DND-41 (cell line): ENCODE measurements at regions not wholly inside any gene's neighbourhood (a gene's known extent, or its start where the extent isn't known, plus 50 kb on each side); places are given as distances from the start of the nearest gene placed in this dataset.

Source experiments
- ATAC-seq: fragments of 200-7000 bp; cut with Tn5 transposase; 3 replicates; pipeline ENCODE4 v1.9.1; 2021; ENCODE audit warnings: low read depth; ENCODE audit not compliant: insufficient read depth
- DNase-seq: peaks from one replicate; pipeline ENCODE4 v3.0.0-alpha.2; 2020
- H2AFZ ChIP-seq: 2 replicates; pipeline ENCODE4 v1.6.0; 2012; ENCODE audit warnings: low read depth, low read length
- H3K27ac ChIP-seq: 2 replicates; pipeline ENCODE4 v1.5.1; 2012; ENCODE audit warnings: low read length, inconsistent platforms
- H3K27me3 ChIP-seq: fragments of 200-600 bp; sonication (generic); 2 replicates; pipeline ENCODE4 v1.6.0; 2012; ENCODE audit warnings: low read length, mild to moderate bottlenecking, inconsistent platforms; ENCODE audit not compliant: insufficient read depth, poor library complexity
- H3K36me3 ChIP-seq: 2 replicates; pipeline ENCODE4 v1.5.1; 2012; ENCODE audit warnings: low read length, inconsistent platforms; ENCODE audit not compliant: insufficient read depth
- H3K4me1 ChIP-seq: 2 replicates; pipeline ENCODE4 v1.5.1; 2012; ENCODE audit warnings: mild to moderate bottlenecking, low read length; ENCODE audit not compliant: insufficient read depth
- H3K4me2 ChIP-seq: 2 replicates; pipeline ENCODE4 v1.6.0; 2012; ENCODE audit warnings: mild to moderate bottlenecking, moderate library complexity, low read length, inconsistent platforms; ENCODE audit not compliant: insufficient read depth
- H3K4me3 ChIP-seq, 2 experiments: fragments of 200-600 bp in 1 of 2; shearing (Covaris generic) in 1 of 2; 2 replicates each; pipeline ENCODE4 v1.5.1; 2012 to 2016; ENCODE audit warnings: inconsistent platforms in 2 of 2, low read length in 2 of 2, mild to moderate bottlenecking in 2 of 2, low read depth in 1 of 2, moderate library complexity in 1 of 2
- H3K79me2 ChIP-seq: 2 replicates; pipeline ENCODE4 v1.6.0; 2012; ENCODE audit warnings: low read length, inconsistent platforms; ENCODE audit not compliant: insufficient read depth
- H3K9ac ChIP-seq: 2 replicates; pipeline ENCODE4 v1.6.0; 2012; ENCODE audit warnings: low read depth, mild to moderate bottlenecking, inconsistent platforms, low read length, moderate library complexity
- H3K9me3 ChIP-seq: 2 replicates; pipeline ENCODE4 v1.5.1; 2012; ENCODE audit warnings: low read length, moderate library complexity, mild to moderate bottlenecking, inconsistent platforms; ENCODE audit not compliant: insufficient read depth, severe bottlenecking
- H4K20me1 ChIP-seq: 2 replicates; pipeline ENCODE4 v1.6.0; 2012; ENCODE audit warnings: low read length; ENCODE audit not compliant: insufficient read depth
- EZH2 ChIP-seq: IDR thresholded peaks from 3 replicates; pipeline ENCODE4 v1.6.1; 2012; ENCODE audit warnings: borderline replicate concordance, low read depth, mild to moderate bottlenecking, moderate library complexity, low read length, inconsistent platforms; ENCODE audit not compliant: severe bottlenecking
- TF ChIP-seq, protein P1 (sequence below): IDR thresholded peaks from 2 replicates; pipeline ENCODE4 v1.5.1; 2012; ENCODE audit warnings: borderline replicate concordance, low read length, moderate library complexity, mild to moderate bottlenecking; ENCODE audit not compliant: poor library complexity, severe bottlenecking; ENCODE audit errors: extremely low read depth

DNA sequence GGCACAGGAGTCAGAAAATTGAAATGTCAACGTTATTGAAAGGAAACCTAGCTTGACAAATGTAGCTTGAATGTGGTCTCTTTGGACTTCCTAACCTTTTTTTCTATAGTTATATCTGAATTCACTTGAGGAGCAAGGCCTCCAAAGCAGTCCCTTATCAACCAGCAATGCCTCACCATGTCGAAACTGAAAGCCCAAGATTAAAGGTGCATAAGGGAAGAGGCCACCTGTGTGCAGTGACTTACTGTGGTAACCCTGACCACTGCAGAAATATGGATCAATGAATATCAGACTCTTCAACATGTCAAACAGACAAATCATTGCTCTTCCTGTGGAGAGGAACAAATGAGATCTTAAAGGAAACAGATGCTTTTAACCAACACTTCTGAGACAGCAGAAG lies 95.0 kb upstream of the GIMD1 start:
- Histone ChIP-seq H4K20me1 (no peaks in the 10 kb centered on the region), H2AFZ (no peak overlapping the region), H3K27ac (no peak overlapping the region), H3K36me3 (no peaks in the 10 kb centered on the region), H3K4me3 (no peak overlapping the region), H3K4me2 (no peak overlapping the region), H3K4me1 (no peaks in the 10 kb centered on the region), H3K79me2 (no peaks in the 10 kb centered on the region), H3K9me3 (no peaks in the 10 kb centered on the region), H3K27me3 (no peaks in the 10 kb centered on the region), H3K9ac (no peak overlapping the region)
- DNase-seq (no peak), ATAC-seq (no peak)
- TF ChIP-seq, protein P1, sequence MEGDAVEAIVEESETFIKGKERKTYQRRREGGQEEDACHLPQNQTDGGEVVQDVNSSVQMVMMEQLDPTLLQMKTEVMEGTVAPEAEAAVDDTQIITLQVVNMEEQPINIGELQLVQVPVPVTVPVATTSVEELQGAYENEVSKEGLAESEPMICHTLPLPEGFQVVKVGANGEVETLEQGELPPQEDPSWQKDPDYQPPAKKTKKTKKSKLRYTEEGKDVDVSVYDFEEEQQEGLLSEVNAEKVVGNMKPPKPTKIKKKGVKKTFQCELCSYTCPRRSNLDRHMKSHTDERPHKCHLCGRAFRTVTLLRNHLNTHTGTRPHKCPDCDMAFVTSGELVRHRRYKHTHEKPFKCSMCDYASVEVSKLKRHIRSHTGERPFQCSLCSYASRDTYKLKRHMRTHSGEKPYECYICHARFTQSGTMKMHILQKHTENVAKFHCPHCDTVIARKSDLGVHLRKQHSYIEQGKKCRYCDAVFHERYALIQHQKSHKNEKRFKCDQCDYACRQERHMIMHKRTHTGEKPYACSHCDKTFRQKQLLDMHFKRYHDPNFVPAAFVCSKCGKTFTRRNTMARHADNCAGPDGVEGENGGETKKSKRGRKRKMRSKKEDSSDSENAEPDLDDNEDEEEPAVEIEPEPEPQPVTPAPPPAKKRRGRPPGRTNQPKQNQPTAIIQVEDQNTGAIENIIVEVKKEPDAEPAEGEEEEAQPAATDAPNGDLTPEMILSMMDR: no peak
- TF ChIP-seq EZH2: no peak

DNA sequence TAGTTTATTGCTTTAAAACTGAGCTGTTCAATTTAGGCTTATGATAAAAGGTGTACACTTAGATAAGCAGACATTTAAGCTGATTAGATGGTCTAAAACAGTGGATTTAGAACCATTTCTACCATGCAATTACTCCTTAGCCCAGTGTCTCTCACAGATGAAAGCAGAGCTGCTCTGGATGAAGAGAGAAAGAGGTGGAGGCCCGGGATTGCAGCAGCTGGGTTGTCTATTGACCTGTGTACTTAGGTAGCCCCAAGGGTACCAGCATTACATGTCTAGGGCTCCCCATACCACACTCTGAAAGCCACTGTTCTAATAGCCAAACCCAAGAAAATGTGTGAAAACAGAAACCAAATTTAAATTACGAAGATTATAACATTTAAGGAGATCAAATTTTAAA lies 86.0 kb upstream of the GIMD1 start:
- H3K27ac ChIP-seq: no peak overlapping the region
- H3K27me3 ChIP-seq: no peaks in the 10 kb centered on the region
- no peak overlapping the region for H2AFZ ChIP-seq
- no peaks in the 10 kb centered on the region for H3K79me2 ChIP-seq
- DNase-seq: no peak
- no peak overlapping the region for H3K4me3 ChIP-seq
- no peaks in the 10 kb centered on the region for H3K9me3 ChIP-seq
- H4K20me1 ChIP-seq: no peaks in the 10 kb centered on the region
- TF ChIP-seq, protein P1: no peak
- no peak for TF ChIP-seq EZH2
- ATAC-seq: no peak
- no peak overlapping the region for H3K9ac ChIP-seq
- no peak overlapping the region for H3K4me2 ChIP-seq
- H3K36me3 ChIP-seq: no peaks in the 10 kb centered on the region
- no peaks in the 10 kb centered on the region for H3K4me1 ChIP-seq

GRCh38 chr4:106454021-106454420 lies 85.4 kb upstream of the GIMD1 start:
- no peaks in the 10 kb centered on the region for H3K36me3 ChIP-seq
- no peaks in the 10 kb centered on the region for H3K9me3 ChIP-seq
- no peaks in the 10 kb centered on the region for H3K4me1 ChIP-seq
- DNase-seq (no peak), ATAC-seq (no peak)
- no peak overlapping the region for H3K9ac ChIP-seq
- H3K4me2 ChIP-seq: no peak overlapping the region
- no peak overlapping the region for H2AFZ ChIP-seq
- H3K4me3 ChIP-seq: no peak overlapping the region
- no peaks in the 10 kb centered on the region for H3K27me3 ChIP-seq
- H4K20me1 ChIP-seq: no peaks in the 10 kb centered on the region
- H3K79me2 ChIP-seq: no peaks in the 10 kb centered on the region
- H3K27ac ChIP-seq: no peak overlapping the region
- TF ChIP-seq, protein P1: no peak
- TF ChIP-seq EZH2: no peak

- Histone ChIP-seq H3K4me1 (no peaks in the 10 kb centered on the region), H2AFZ (no peak overlapping the region), H3K9ac (no peak overlapping the region), H3K27ac (no peak overlapping the region), H4K20me1 (no peaks in the 10 kb centered on the region), H3K4me2 (no peak overlapping the region), H3K9me3 (peaks cover 2% of the 10 kb centered on the region), H3K4me3 (no peak overlapping the region), H3K36me3 (no peaks in the 10 kb centered on the region), H3K79me2 (no peaks in the 10 kb centered on the region), H3K27me3 (no peaks in the 10 kb centered on the region)
- TF ChIP-seq, protein P1: no peak
- no peak for TF ChIP-seq EZH2
- ATAC-seq (no peak), DNase-seq (no peak)
Observed at GRCh38 chr4:106451091-106451490, 82.5 kb upstream of the GIMD1 start.
